Stomach smooth muscle (tissue), 2 donors: ENCODE measurements at regions not wholly inside any gene's neighbourhood (a gene's known extent, or its start where the extent isn't known, plus 50 kb on each side); places are given as distances from the start of the nearest gene placed in this dataset.
A peak's percentile ranks its signal among the peaks of the same experiment; 100 is the strongest.
"Not testable (repeated sequence)": the region's sequence is repeated elsewhere in the genome, so short reads cannot be mapped to it uniquely, and the experiment has no call there.

Experiments
- H3K27ac ChIP-seq: one replicate; pipeline ENCODE4 v1.7.0; 2013; ENCODE audit warnings: mild to moderate bottlenecking, low read length, inconsistent platforms
- H3K27me3 ChIP-seq, 2 donors: one replicate each; pipeline ENCODE4 v1.7.0; 2013; ENCODE audit warnings: low read length in 2 of 2; ENCODE audit not compliant: insufficient read depth in 2 of 2, control insufficient read depth in 1 of 2
- H3K36me3 ChIP-seq, 2 donors: one replicate each; pipeline ENCODE4 v1.7.0; 2013; ENCODE audit warnings: low read length in 2 of 2; ENCODE audit not compliant: control insufficient read depth in 2 of 2, insufficient read depth in 2 of 2
- H3K4me1 ChIP-seq: one replicate; pipeline ENCODE4 v1.7.0; 2013; ENCODE audit warnings: low read length; ENCODE audit not compliant: control insufficient read depth, insufficient read depth
- H3K4me3 ChIP-seq, 2 donors: one replicate each; pipeline ENCODE4 v1.7.0; 2013; ENCODE audit warnings: low read length in 2 of 2
- H3K9ac ChIP-seq, 2 donors: one replicate each; pipeline ENCODE4 v1.7.0; 2013; ENCODE audit warnings: low read length in 2 of 2, mild to moderate bottlenecking in 1 of 2
- H3K9me3 ChIP-seq, 2 donors: one replicate each; pipeline ENCODE4 v1.7.0; 2013; ENCODE audit warnings: low read length in 2 of 2; ENCODE audit not compliant: control insufficient read depth in 2 of 2
- donor health status: healthy.
- donor health status: Pancreatic carcinoma.

DNA sequence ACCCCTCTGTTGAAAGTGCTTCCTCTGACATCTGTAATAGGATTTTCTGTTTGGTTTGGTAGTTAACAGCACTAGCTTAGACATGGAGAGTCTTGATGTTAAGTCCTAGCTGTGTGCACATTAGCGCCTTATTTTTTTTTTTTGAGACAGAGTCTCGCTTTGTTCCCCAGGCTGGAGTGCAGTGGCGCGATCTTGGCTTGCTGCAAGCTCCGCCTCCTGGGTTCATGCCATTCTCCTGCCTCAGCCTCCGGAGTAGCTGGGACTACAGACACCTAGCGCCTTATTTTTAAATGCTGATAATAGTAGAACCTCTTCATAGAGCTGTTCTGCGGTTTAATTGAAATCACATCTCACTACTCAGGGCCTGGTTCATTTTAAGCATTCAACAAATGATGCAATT is 131.5 kb downstream of the PLCE1 start:
- H3K36me3 ChIP-seq, H3K9ac ChIP-seq, H3K9me3 ChIP-seq, H3K27me3 ChIP-seq, H3K4me3 ChIP-seq, H3K27ac ChIP-seq: not testable (repeated sequence)
- peaks cover 32% of the 10 kb centered on the region for H3K4me1 ChIP-seq

DNA sequence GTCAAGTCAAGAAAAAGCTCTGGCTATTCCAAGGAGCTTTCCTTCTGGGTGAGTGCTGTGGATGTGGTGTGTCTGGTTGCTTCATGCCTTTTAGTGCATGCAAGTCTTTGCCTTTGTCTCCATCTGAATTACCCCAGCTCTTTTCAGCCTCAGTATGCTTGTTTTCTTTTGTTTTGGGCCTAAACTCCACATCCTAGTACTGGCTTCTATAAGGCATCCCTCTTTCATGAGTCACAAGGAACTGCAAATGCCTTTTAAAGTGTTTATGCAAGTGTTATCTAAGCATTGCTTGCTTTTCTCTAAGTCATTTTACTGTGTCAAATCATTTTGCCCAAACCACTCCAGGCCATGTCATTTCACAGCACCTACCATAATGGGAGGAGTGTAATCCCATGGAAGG is 132.1 kb downstream of the PLCE1 start:
- H3K4me1 ChIP-seq, result peaks cover 38% of the 10 kb centered on the region
- H3K36me3 ChIP-seq, result no peaks in the 10 kb centered on the region
- no peak overlapping the region for H3K4me3 ChIP-seq
- H3K9ac ChIP-seq, result no peak overlapping the region
- H3K27me3 ChIP-seq, result no peaks in the 10 kb centered on the region
- H3K9me3 ChIP-seq, result no peaks in the 10 kb centered on the region
- no peak overlapping the region for H3K27ac ChIP-seq

DNA sequence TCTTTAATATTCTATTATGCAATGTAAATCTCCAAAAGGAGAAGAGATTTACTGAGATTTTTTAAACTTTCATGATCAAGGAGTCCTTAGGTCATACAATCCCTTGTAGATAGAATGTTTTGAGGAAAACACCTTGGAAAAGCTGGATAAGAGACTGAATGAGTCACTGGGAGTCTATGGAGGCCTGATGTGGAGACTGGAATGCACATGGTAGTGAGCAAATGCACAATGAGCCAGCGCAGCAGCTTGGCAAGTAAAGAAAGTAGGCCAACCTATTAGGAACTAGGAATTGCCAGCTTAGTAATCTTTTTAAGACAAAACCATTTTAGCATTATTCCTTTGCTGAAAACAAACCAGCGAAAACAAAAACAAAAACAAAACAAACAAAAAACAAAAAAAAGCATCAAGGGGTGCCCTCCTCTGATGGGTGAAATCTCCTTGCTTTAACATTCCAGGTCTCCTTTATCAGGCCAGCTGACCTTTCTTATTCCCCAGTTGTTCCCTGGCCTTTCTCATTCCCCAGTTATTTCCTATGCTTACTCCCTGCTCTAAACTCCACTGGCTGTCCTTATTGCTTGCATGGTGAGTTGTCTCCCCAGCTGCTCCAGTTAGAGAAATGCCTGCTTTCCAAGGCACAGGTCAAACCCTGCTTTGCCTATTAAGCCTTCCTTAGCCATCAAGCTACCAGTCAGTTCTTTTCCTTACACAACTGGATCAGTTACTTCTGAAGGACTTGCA is 135.8 kb downstream of the PLCE1 start:
- Histone ChIP-seq H3K4me1 (peaks cover 35% of the 10 kb centered on the region), H3K36me3 (no peaks in the 10 kb centered on the region), H3K9ac (no peak overlapping the region), H3K4me3 (no peak overlapping the region), H3K9me3 (no peaks in the 10 kb centered on the region), H3K27me3 (no peaks in the 10 kb centered on the region), H3K27ac (no peak overlapping the region)

DNA sequence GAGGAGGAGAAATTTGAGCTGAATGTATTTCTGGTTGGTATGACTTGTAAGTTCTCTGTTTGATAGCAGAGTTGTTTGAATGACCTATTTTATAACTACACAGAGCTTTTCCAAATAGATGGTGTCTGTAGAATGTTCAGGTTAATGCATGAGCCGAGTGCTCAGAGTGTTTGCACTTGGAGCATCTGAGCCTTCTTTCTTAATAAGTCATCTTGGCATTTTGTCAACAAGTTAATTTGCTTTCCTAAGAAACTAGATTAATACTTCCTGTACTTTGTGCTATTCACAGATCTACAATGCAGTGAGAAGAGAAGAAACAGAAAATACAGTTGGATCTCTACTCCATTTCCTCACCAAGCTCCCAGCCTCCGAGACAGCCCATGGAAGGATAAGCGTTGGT is 138.2 kb downstream of the PLCE1 start:
- peak overlapping the region; percentile 31 for H3K27ac ChIP-seq

DNA sequence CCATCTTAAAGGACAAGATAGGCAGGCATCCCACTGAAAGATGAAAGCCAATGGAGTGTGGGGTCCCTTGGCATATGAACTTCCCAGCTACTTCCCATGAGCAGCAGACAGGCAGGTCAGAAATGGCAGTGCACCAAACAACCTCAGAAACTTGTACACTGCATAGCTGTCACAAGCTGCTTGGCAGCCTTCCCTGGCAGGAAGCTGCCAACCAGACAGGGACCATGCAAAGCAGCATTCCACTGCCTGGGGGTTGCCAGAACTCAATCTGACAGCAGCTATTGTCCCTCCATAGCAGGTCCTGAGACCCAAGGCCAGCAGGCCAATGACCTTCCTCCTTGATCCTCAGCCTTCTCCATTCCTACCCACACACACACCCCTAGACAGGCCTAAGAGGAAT is 139.5 kb downstream of the PLCE1 start:
- Histone ChIP-seq H3K27ac (no peak overlapping the region), H3K9ac (no peak overlapping the region), H3K4me1 (peaks cover 35% of the 10 kb centered on the region), H3K4me3 (peak overlapping the region in 1 of 2 donors; percentile 22), H3K9me3 (no peaks in the 10 kb centered on the region), H3K27me3 (no peaks in the 10 kb centered on the region), H3K36me3 (no peaks in the 10 kb centered on the region)

More for the DNA sequence above, 138.2 kb downstream of the PLCE1 start:
- no peak overlapping the region for H3K9ac ChIP-seq
- H3K36me3 ChIP-seq, result no peaks in the 10 kb centered on the region
- no peaks in the 10 kb centered on the region for H3K9me3 ChIP-seq
- H3K27me3 ChIP-seq, result no peaks in the 10 kb centered on the region
- peaks cover 35% of the 10 kb centered on the region for H3K4me1 ChIP-seq
- H3K4me3 ChIP-seq, result peak overlapping the region in 1 of 2 donors; percentile 23

DNA sequence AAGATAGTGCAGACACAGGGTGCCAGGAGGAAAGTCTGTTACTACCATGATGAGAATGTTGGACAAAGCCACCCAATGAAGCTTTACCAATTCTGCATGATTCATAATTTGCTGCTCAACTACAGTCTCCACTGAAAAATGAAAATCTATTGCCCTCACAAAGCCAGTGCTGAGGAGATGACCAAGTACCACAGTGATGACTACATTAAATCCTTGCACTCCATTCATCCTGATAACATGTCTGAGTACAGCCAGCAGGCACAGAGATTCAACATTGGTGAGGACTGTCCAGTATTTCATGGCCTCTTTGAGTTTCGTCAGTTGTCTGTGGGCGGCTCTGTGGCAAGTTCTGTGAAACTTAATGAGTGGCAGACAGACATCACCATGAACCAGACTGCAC is 144.0 kb downstream of the PLCE1 start:
- H3K9me3 ChIP-seq, result no peaks in the 10 kb centered on the region
- H3K27ac ChIP-seq, result no peak overlapping the region
- H3K27me3 ChIP-seq, result no peaks in the 10 kb centered on the region
- peaks cover 13% of the 10 kb centered on the region for H3K4me1 ChIP-seq
- no peak overlapping the region for H3K4me3 ChIP-seq
- H3K36me3 ChIP-seq, result no peaks in the 10 kb centered on the region
- H3K9ac ChIP-seq, result no peak overlapping the region

DNA sequence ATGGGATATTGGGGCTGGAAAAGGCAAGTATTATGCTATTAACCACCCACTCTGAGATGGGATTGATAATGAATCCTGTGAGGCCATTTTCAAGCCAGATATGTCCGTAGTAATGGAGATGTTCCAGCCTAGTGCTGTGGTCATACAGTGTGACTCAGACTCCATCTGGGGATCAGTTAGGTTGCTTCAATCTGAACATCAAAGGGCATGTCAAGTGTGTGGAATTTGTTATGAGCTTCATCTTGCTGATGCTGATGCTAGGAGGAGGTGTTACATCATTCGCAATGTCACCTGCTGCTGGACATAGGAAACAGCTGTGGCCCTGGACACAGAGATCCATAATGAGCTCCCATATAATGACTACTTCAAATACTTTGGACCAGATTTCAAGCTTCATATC is 144.7 kb downstream of the PLCE1 start:
- Histone ChIP-seq H3K27ac (no peak overlapping the region), H3K4me1 (peaks cover 9% of the 10 kb centered on the region), H3K9me3 (no peaks in the 10 kb centered on the region), H3K27me3 (no peaks in the 10 kb centered on the region), H3K4me3 (no peak overlapping the region), H3K36me3 (no peaks in the 10 kb centered on the region), H3K9ac (no peak overlapping the region)

DNA sequence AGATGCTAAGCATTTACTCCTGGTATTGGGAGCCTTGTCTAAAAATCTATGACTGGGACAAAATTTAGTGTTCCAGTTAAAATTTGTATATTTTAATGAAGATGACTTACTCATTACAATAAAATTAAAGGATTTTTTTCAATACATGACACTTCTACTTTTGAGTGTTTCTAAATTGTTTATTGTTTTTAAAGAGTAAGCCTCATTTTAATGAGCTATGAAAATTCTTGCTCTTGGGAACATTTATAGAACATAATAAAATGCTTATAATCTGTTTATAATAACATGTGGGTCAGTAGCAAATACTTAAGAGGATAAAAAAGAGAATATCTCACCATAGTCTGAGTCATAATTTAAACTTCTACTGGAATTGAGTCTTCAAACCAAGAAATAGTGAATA is 149.5 kb downstream of the PLCE1 start:
- no peak overlapping the region for H3K27ac ChIP-seq
- H3K27me3 ChIP-seq, result no peaks in the 10 kb centered on the region
- peaks cover 4% of the 10 kb centered on the region for H3K4me1 ChIP-seq
- no peak overlapping the region for H3K4me3 ChIP-seq
- no peaks in the 10 kb centered on the region for H3K36me3 ChIP-seq
- H3K9me3 ChIP-seq, result no peaks in the 10 kb centered on the region
- no peak overlapping the region for H3K9ac ChIP-seq

DNA sequence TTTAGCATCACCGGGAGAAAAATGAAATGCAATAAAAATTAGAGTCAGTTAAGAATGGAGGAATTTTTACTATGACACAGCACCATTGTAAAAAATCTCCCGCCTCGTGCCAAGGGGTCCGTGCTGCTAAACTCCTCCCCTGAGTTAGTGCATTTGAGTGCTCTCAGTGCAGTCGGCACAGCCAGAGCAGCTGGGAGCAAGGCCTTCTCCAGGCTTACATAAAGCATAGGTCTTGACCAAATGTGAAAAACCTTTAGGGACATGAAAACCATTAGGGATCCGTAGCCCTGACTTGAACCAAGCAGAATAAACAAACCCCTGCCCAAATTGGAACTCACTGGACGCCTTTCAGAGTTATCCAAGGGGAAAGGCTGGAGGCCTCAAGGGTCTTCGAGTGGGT is 152.6 kb downstream of the PLCE1 start:
- Histone ChIP-seq H3K9me3 (no peaks in the 10 kb centered on the region), H3K27ac (no peak overlapping the region)

DNA sequence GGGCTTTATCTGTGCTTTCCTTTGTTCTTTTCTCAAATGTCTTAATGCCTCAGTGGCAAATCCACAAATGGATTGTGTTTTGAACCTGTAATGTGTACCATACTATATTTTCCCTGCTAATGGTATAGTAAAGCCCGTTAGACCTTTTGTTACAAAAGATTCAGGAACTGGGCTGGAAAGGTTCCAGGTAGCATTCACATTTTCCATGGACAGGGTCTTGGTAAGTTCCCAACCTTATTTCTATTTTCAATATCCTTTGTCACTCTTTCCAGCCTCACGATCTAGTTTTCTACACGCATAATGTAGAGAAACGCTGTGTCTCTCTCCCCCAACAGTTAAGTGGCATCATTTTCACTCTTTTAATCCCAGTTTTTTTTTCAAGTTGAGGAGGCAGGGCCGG is 153.0 kb downstream of the PLCE1 start:
- Histone ChIP-seq H3K9me3 (no peaks in the 10 kb centered on the region), H3K9ac (no peak overlapping the region), H3K36me3 (no peaks in the 10 kb centered on the region), H3K27ac (no peak overlapping the region), H3K4me3 (no peak overlapping the region), H3K27me3 (no peaks in the 10 kb centered on the region), H3K4me1 (no peaks in the 10 kb centered on the region)

More for the DNA sequence above, 152.6 kb downstream of the PLCE1 start:
- no peak overlapping the region for H3K4me3 ChIP-seq
- no peak overlapping the region for H3K9ac ChIP-seq
- no peaks in the 10 kb centered on the region for H3K36me3 ChIP-seq
- no peaks in the 10 kb centered on the region for H3K4me1 ChIP-seq
- no peaks in the 10 kb centered on the region for H3K27me3 ChIP-seq

DNA sequence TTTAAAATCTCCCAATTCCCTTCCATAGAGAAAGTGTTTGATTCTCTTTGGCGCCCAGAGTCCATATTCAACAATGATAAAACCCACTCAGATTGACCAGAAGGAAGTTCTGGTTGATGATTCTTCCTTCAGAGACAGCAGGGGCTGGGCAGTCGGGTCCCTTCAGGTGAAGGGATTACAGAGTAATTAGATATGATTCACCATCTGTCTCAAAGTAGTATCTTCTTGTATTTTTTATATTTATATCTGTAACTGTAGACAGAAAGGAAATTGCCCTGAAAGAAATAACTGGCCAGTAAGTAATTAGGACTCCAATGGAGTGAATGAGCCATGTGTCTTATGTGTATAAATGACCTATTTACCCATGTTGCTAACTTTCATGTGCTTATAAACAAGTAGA is 156.0 kb downstream of the PLCE1 start:
- Histone ChIP-seq H3K9ac (no peak overlapping the region), H3K27ac (no peak overlapping the region), H3K27me3 (no peaks in the 10 kb centered on the region), H3K4me3 (no peak overlapping the region), H3K4me1 (no peaks in the 10 kb centered on the region), H3K9me3 (no peaks in the 10 kb centered on the region), H3K36me3 (no peaks in the 10 kb centered on the region)
